K562 (cell line): ENCODE measurements at regions not wholly inside any gene's neighbourhood (a gene's known extent, or its start where the extent isn't known, plus 50 kb on each side); places are given as distances from the start of the nearest gene placed in this dataset.

Source experiments
- ATAC-seq: fragments of 200-7000 bp; cut with Tn5 transposase; 3 replicates; pipeline ENCODE4 v1.9.1; 2020; ENCODE audit warnings: moderate library complexity
- BruUV-seq: library from RNA; stranded (reverse); fragments of 400-500 nt; replicated peaks from 2 replicates; lab custom pipeline; 2021; lab: Mats Ljungman, UMichigan
- CTCF ChIA-PET: fragments of 300-600 bp; formaldehyde crosslinking; extraction: SDS; loops from one replicate; lab custom pipeline; 2021; ENCODE audit warnings: low intra/inter-chr PET ratio; lab: Yijun Ruan, JAX
- POLR2A ChIA-PET: fragments of 300-600, 350-650 bp; sonication (Branson Sonifier 250); formaldehyde crosslinking; extraction: SDS; loops from one replicate; lab custom pipeline; 2021; ENCODE audit warnings: antibody characterized with exemption, inconsistent platforms; lab: Yijun Ruan, JAX
- DNase-seq, 4 experiments: peaks; one replicate each; pipeline versions ENCODE4 v3.0.0 to v3.0.0-alpha.2; 2011 to 2018; ENCODE audit warnings: low spot score in 3 of 4, mixed read lengths in 3 of 4; ENCODE audit errors: extremely low read depth in 1 of 4
- FAIRE-seq: peaks from 2 replicates; lab custom pipeline; 2011; peaks lifted over from hg19 to GRCh38; lab: Jason Lieb, UNC
- H2AFZ ChIP-seq: 2 replicates; pipeline ENCODE4 v1.6.0; 2011; ENCODE audit warnings: low read depth, low read length, control low read depth, inconsistent platforms
- H3K27ac ChIP-seq: fragments of 200-600 bp; 3 replicates; pipeline ENCODE4 v1.8.0; 2011; ENCODE audit warnings: low read depth, mild to moderate bottlenecking, control low read depth, inconsistent platforms, low read length, moderate library complexity, mixed read lengths; ENCODE audit errors: extremely low read depth
- H3K27me3 ChIP-seq, 2 experiments: fragments of 300-600 bp in 1 of 2; 2 replicates in 1 of 2; 3 replicates in 1 of 2; pipeline versions ENCODE4 v1.6.0 to v1.8.0; 2011; ENCODE audit warnings: inconsistent platforms in 2 of 2, low read length in 2 of 2, mild to moderate bottlenecking in 1 of 2, mixed read lengths in 1 of 2, moderate library complexity in 1 of 2; ENCODE audit not compliant: control insufficient read depth in 2 of 2, insufficient read depth in 2 of 2
- H3K36me3 ChIP-seq: fragments of 300-600 bp; 3 replicates; pipeline ENCODE4 v1.8.0; 2011; ENCODE audit warnings: mild to moderate bottlenecking, low read length, inconsistent platforms; ENCODE audit not compliant: control insufficient read depth, insufficient read depth
- H3K4me1 ChIP-seq, 2 experiments: fragments of 200-600 bp in 1 of 2; replicated peaks in 1 of 2; 2 replicates in 1 of 2; 3 replicates in 1 of 2; pipeline versions ENCODE4 v1.5.1 to v1.8.0; 2011; ENCODE audit warnings: inconsistent platforms in 2 of 2, low read length in 2 of 2, mild to moderate bottlenecking in 1 of 2, mixed read lengths in 1 of 2, moderate library complexity in 1 of 2; ENCODE audit not compliant: control insufficient read depth in 2 of 2, insufficient read depth in 2 of 2
- H3K4me2 ChIP-seq: 2 replicates; pipeline ENCODE4 v1.6.1; 2011; ENCODE audit warnings: low read length, control low read depth, inconsistent platforms, mixed read lengths; ENCODE audit not compliant: insufficient read depth
- H3K4me3 ChIP-seq: fragments of 200-600 bp; sonication (generic), shearing (Covaris generic); 2 replicates; pipeline ENCODE4 v1.5.1; 2016; ENCODE audit warnings: control low read depth, inconsistent platforms
- H3K79me2 ChIP-seq: fragments of 200-600 bp; 3 replicates; pipeline ENCODE4 v1.8.0; 2011; ENCODE audit warnings: low read length, inconsistent platforms; ENCODE audit not compliant: control insufficient read depth, insufficient read depth
- H3K9ac ChIP-seq, 2 experiments: 2 replicates each; pipeline versions ENCODE4 v1.6.0 to v1.6.1; 2011; ENCODE audit warnings: low read depth in 2 of 2, low read length in 2 of 2, control low read depth in 1 of 2, inconsistent platforms in 1 of 2, mild to moderate bottlenecking in 1 of 2, mixed read lengths in 1 of 2; ENCODE audit not compliant: insufficient read depth in 1 of 2
- H3K9me1 ChIP-seq: one replicate; pipeline ENCODE4 v1.6.0; 2011; ENCODE audit warnings: inconsistent platforms, mild to moderate bottlenecking, low read length, moderate library complexity; ENCODE audit not compliant: control insufficient read depth, insufficient read depth
- H3K9me3 ChIP-seq: replicated peaks from 2 replicates; pipeline ENCODE4 v1.5.1; 2011; ENCODE audit warnings: low read depth, low read length, inconsistent platforms; ENCODE audit not compliant: control insufficient read depth, insufficient read depth
- H4K20me1 ChIP-seq: replicated peaks from 2 replicates; pipeline ENCODE4 v1.6.1; 2011; ENCODE audit warnings: low read length, inconsistent platforms, mixed read lengths; ENCODE audit not compliant: control insufficient read depth, insufficient read depth
- CBX1 ChIP-seq: sonication (generic); IDR thresholded peaks from 2 replicates; pipeline ENCODE4 v1.6.1; 2016; ENCODE audit warnings: antibody characterized with exemption, low read depth, mild to moderate bottlenecking
- CC2D1A ChIP-seq: fragments of 450-650 bp; IDR thresholded peaks from 2 replicates; pipeline ENCODE4 v1.6.1; 2017; ENCODE audit warnings: mild to moderate bottlenecking
- DDX20 ChIP-seq: fragments of 450-650 bp; IDR thresholded peaks from 2 replicates; pipeline ENCODE4 v1.6.1; 2016; ENCODE audit warnings: missing genetic modification characterization, low read depth, mild to moderate bottlenecking, missing compliant biosample characterization, moderate library complexity
- KDM2B ChIP-seq: fragments of 250-450 bp; sonication (Bioruptor Pico); IDR thresholded peaks from 2 replicates; pipeline ENCODE4 v1.8.0; 2021; ENCODE audit warnings: mild to moderate bottlenecking, moderate library complexity
- SMARCC2 ChIP-seq: fragments of 450-650 bp; IDR thresholded peaks from 2 replicates; pipeline ENCODE4 v1.6.1; 2017; ENCODE audit warnings: antibody characterized with exemption, moderate library complexity, mild to moderate bottlenecking, low read depth
- TBL1XR1 ChIP-seq, 2 experiments: IDR thresholded peaks; 2 replicates each; pipeline ENCODE4 v1.6.1; 2012; ENCODE audit warnings: improper control_type of control experiment in 2 of 2, low read length in 2 of 2, mild to moderate bottlenecking in 1 of 2
- ZNF449 ChIP-seq: fragments of 250-450 bp; sonication (Bioruptor Pico); IDR thresholded peaks from 2 replicates; pipeline ENCODE4 v1.8.0; 2022; ENCODE audit warnings: moderate library complexity, mild to moderate bottlenecking, inconsistent platforms
- ZNF512 ChIP-seq: IDR thresholded peaks from 2 replicates; pipeline ENCODE4 v1.6.1; 2016; ENCODE audit warnings: missing genetic modification characterization, missing compliant biosample characterization
- ZNF592 ChIP-seq: fragments of 450-650 bp; IDR thresholded peaks from 2 replicates; pipeline ENCODE4 v1.6.1; 2017; ENCODE audit warnings: antibody characterized with exemption, mild to moderate bottlenecking
- ZNF668 ChIP-seq: fragments of 250-450 bp; sonication (Bioruptor Pico); IDR thresholded peaks from 2 replicates; pipeline ENCODE4 v1.8.0; 2022; ENCODE audit warnings: mild to moderate bottlenecking, inconsistent platforms
- ZNF780A ChIP-seq: fragments of 250-450 bp; sonication (Bioruptor Pico); IDR thresholded peaks from 2 replicates; pipeline ENCODE4 v1.5.0; 2021; ENCODE audit warnings: mild to moderate bottlenecking
- ZSCAN32 ChIP-seq: fragments of 450-650 bp; formaldehyde crosslinking; IDR thresholded peaks from 2 replicates; pipeline ENCODE4 v1.4.0; 2020; ENCODE audit warnings: mild to moderate bottlenecking, moderate library complexity
- WGBS: fragments of 100-300 bp; shearing (Covaris generic); methylation state at CpG from one replicate; pipeline ENCODE4 v1.1.6; 2016; ENCODE audit warnings: low coverage, mixed read lengths; ENCODE audit not compliant: insufficient coverage; ENCODE audit errors: missing lambda C conversion rate; 5-methylcytosine and 5-hydroxymethylcytosine counted together
- in situ Hi-C: fragments of 300-500 bp; cut with MboI; formaldehyde crosslinking; loops from 4 replicates; pipeline ENCODE4 v1.15.0; 2018; ENCODE audit warnings: inconsistent platforms, mixed read lengths
- intact Hi-C: fragments of 100-400 bp; cut with micrococcal nuclease; formaldehyde crosslinking; loops from 2 replicates; pipeline ENCODE4 v1.14.2; 2022
- TF ChIP-seq, protein P1 (sequence below), 2 experiments: fragments of 450-650 bp in 1 of 2; IDR thresholded peaks; 2 replicates each; pipeline ENCODE4 v1.6.1; 2011 to 2017; ENCODE audit warnings: low read depth in 2 of 2, antibody characterized with exemption in 1 of 2, borderline replicate concordance in 1 of 2, low read length in 1 of 2, mild to moderate bottlenecking in 1 of 2, mixed read lengths in 1 of 2; ENCODE audit not compliant: control insufficient read depth in 1 of 2

- TF ChIP-seq KDM2B (no peak), CBX1 (no peak), ZNF449 (CRISPR knock-in tag) (no peak), ZSCAN32 (CRISPR knock-in tag) (no peak), ZNF592 (no peak), ZNF780A (no peak), ZNF512 (tag) (no peak), CC2D1A (no peak), SMARCC2 (no peak), ZNF668 (CRISPR knock-in tag) (no peak), TBL1XR1 (IDR thresholded peaks at IDR 0.05; ENCODE audit: low read length in 2 of 2) (no peak), DDX20 (no peak)
- TF ChIP-seq, protein P1, sequence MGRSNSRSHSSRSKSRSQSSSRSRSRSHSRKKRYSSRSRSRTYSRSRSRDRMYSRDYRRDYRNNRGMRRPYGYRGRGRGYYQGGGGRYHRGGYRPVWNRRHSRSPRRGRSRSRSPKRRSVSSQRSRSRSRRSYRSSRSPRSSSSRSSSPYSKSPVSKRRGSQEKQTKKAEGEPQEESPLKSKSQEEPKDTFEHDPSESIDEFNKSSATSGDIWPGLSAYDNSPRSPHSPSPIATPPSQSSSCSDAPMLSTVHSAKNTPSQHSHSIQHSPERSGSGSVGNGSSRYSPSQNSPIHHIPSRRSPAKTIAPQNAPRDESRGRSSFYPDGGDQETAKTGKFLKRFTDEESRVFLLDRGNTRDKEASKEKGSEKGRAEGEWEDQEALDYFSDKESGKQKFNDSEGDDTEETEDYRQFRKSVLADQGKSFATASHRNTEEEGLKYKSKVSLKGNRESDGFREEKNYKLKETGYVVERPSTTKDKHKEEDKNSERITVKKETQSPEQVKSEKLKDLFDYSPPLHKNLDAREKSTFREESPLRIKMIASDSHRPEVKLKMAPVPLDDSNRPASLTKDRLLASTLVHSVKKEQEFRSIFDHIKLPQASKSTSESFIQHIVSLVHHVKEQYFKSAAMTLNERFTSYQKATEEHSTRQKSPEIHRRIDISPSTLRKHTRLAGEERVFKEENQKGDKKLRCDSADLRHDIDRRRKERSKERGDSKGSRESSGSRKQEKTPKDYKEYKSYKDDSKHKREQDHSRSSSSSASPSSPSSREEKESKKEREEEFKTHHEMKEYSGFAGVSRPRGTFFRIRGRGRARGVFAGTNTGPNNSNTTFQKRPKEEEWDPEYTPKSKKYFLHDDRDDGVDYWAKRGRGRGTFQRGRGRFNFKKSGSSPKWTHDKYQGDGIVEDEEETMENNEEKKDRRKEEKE (IDR thresholded peaks at IDR 0.05; ENCODE audit: borderline replicate concordance in 1 of 2, control insufficient read depth in 1 of 2, low read depth in 2 of 2, low read length in 1 of 2), result no peak
- no peak for ATAC-seq
- in situ Hi-C loops, result no loop called here
Measured at GRCh38 chr14:28308734-28309133, 457.9 kb upstream of the FOXG1 start.

More at GRCh38 chr14:28308734-28309133, 457.9 kb upstream of the FOXG1 start:
- H3K79me2 ChIP-seq, result no peaks in the 10 kb centered on the region
- H3K9me1 ChIP-seq, result no peaks in the 10 kb centered on the region
- WGBS, result 0% methylated on average over 2 of the region's 2 CpGs
- H3K27ac ChIP-seq, result no peak overlapping the region
- no peak for DNase-seq
- H3K27me3 ChIP-seq, result no peaks in the 10 kb centered on the region
- no peak overlapping the region for H3K4me3 ChIP-seq
- no peak for FAIRE-seq
- ChIA-PET POLR2A (no interaction called here), CTCF (no interaction called here)
- H4K20me1 ChIP-seq, result no peaks in the 10 kb centered on the region
- intact Hi-C loops, result no loop called here
- no peak overlapping the region for H2AFZ ChIP-seq
- no peaks in the 10 kb centered on the region for H3K4me1 ChIP-seq
- no peaks in the 10 kb centered on the region for H3K9me3 ChIP-seq
- H3K9ac ChIP-seq, result no peak overlapping the region
- H3K4me2 ChIP-seq, result no peak overlapping the region
- BruUV-seq, result no TSS peak
- no peaks in the 10 kb centered on the region for H3K36me3 ChIP-seq
